ENCODE measurements at regions not wholly inside any gene's neighbourhood (a gene's known extent, or its start where the extent isn't known, plus 50 kb on each side); places are given as distances from the start of the nearest gene placed in this dataset.
"Not testable (repeated sequence)": the region's sequence is repeated elsewhere in the genome, so short reads cannot be mapped to it uniquely, and the experiment has no call there.

GRCh38 chrX:106493210-106493816 is 118.5 kb upstream of the RADX start:
- not testable (repeated sequence) for H3K27ac Mint-ChIP-seq; H3K27me3 Mint-ChIP-seq; H3K36me3 Mint-ChIP-seq; ATAC-seq (ENCODE audit: low read depth); H3K9me3 Mint-ChIP-seq; H3K4me1 Mint-ChIP-seq; H3K4me3 Mint-ChIP-seq; DNase-seq (ENCODE audit: low spot score in 2 of 2)

GRCh38 chrX:106499473-106499872 is 112.3 kb upstream of the RADX start:
- Mint-ChIP-seq H3K4me3 (no peak overlapping the region), H3K4me1 (no peaks in the 10 kb centered on the region), H3K27me3 (no peaks in the 10 kb centered on the region), H3K36me3 (no peaks in the 10 kb centered on the region), H3K9me3 (no peaks in the 10 kb centered on the region), H3K27ac (no peak overlapping the region)
- DNase-seq (ENCODE audit: low spot score in 2 of 2) (no peak), ATAC-seq (ENCODE audit: low read depth) (no peak)

- Mint-ChIP-seq H3K36me3 (no peaks in the 10 kb centered on the region), H3K4me1 (peaks cover 3% of the 10 kb centered on the region), H3K4me3 (no peak overlapping the region), H3K27me3 (no peaks in the 10 kb centered on the region), H3K27ac (no peak overlapping the region), H3K9me3 (no peaks in the 10 kb centered on the region)
- no peak for ATAC-seq (ENCODE audit: low read depth)
- DNase-seq (ENCODE audit: low spot score in 2 of 2): no peak
These were observed 100.9 kb upstream of the RADX start for GRCh38 chrX:106510713-106511403.

Data from memory B cell (primary cell).